K562 (cell line): ENCODE measurements at regions not wholly inside any gene's neighbourhood (a gene's known extent, or its start where the extent isn't known, plus 50 kb on each side); places are given as distances from the start of the nearest gene placed in this dataset.

Experiments used
- ATAC-seq: fragments of 200-7000 bp; cut with Tn5 transposase; 3 replicates; pipeline ENCODE4 v1.9.1; 2020; ENCODE audit warnings: moderate library complexity
- BruUV-seq: library from RNA; stranded (reverse); fragments of 400-500 nt; replicated peaks from 2 replicates; lab custom pipeline; 2021; lab: Mats Ljungman, UMichigan
- CTCF ChIA-PET: fragments of 300-600 bp; formaldehyde crosslinking; extraction: SDS; loops from one replicate; lab custom pipeline; 2021; ENCODE audit warnings: low intra/inter-chr PET ratio; lab: Yijun Ruan, JAX
- POLR2A ChIA-PET: fragments of 300-600, 350-650 bp; sonication (Branson Sonifier 250); formaldehyde crosslinking; extraction: SDS; loops from one replicate; lab custom pipeline; 2021; ENCODE audit warnings: antibody characterized with exemption, inconsistent platforms; lab: Yijun Ruan, JAX
- DNase-seq, 4 experiments: peaks; one replicate each; pipeline versions ENCODE4 v3.0.0 to v3.0.0-alpha.2; 2011 to 2018; ENCODE audit warnings: low spot score in 3 of 4, mixed read lengths in 3 of 4; ENCODE audit errors: extremely low read depth in 1 of 4
- FAIRE-seq: peaks from 2 replicates; lab custom pipeline; 2011; peaks lifted over from hg19 to GRCh38; lab: Jason Lieb, UNC
- H2AFZ ChIP-seq: 2 replicates; pipeline ENCODE4 v1.6.0; 2011; ENCODE audit warnings: low read depth, low read length, control low read depth, inconsistent platforms
- H3K27ac ChIP-seq: fragments of 200-600 bp; 3 replicates; pipeline ENCODE4 v1.8.0; 2011; ENCODE audit warnings: low read depth, mild to moderate bottlenecking, control low read depth, inconsistent platforms, low read length, moderate library complexity, mixed read lengths; ENCODE audit errors: extremely low read depth
- H3K27me3 ChIP-seq, 2 experiments: fragments of 300-600 bp in 1 of 2; 2 replicates in 1 of 2; 3 replicates in 1 of 2; pipeline versions ENCODE4 v1.6.0 to v1.8.0; 2011; ENCODE audit warnings: inconsistent platforms in 2 of 2, low read length in 2 of 2, mild to moderate bottlenecking in 1 of 2, mixed read lengths in 1 of 2, moderate library complexity in 1 of 2; ENCODE audit not compliant: control insufficient read depth in 2 of 2, insufficient read depth in 2 of 2
- H3K36me3 ChIP-seq: fragments of 300-600 bp; 3 replicates; pipeline ENCODE4 v1.8.0; 2011; ENCODE audit warnings: mild to moderate bottlenecking, low read length, inconsistent platforms; ENCODE audit not compliant: control insufficient read depth, insufficient read depth
- H3K4me1 ChIP-seq, 2 experiments: fragments of 200-600 bp in 1 of 2; replicated peaks in 1 of 2; 2 replicates in 1 of 2; 3 replicates in 1 of 2; pipeline versions ENCODE4 v1.5.1 to v1.8.0; 2011; ENCODE audit warnings: inconsistent platforms in 2 of 2, low read length in 2 of 2, mild to moderate bottlenecking in 1 of 2, mixed read lengths in 1 of 2, moderate library complexity in 1 of 2; ENCODE audit not compliant: control insufficient read depth in 2 of 2, insufficient read depth in 2 of 2
- H3K4me2 ChIP-seq: 2 replicates; pipeline ENCODE4 v1.6.1; 2011; ENCODE audit warnings: low read length, control low read depth, inconsistent platforms, mixed read lengths; ENCODE audit not compliant: insufficient read depth
- H3K4me3 ChIP-seq: fragments of 200-600 bp; sonication (generic), shearing (Covaris generic); 2 replicates; pipeline ENCODE4 v1.5.1; 2016; ENCODE audit warnings: control low read depth, inconsistent platforms
- H3K79me2 ChIP-seq: fragments of 200-600 bp; 3 replicates; pipeline ENCODE4 v1.8.0; 2011; ENCODE audit warnings: low read length, inconsistent platforms; ENCODE audit not compliant: control insufficient read depth, insufficient read depth
- H3K9ac ChIP-seq, 2 experiments: 2 replicates each; pipeline versions ENCODE4 v1.6.0 to v1.6.1; 2011; ENCODE audit warnings: low read depth in 2 of 2, low read length in 2 of 2, control low read depth in 1 of 2, inconsistent platforms in 1 of 2, mild to moderate bottlenecking in 1 of 2, mixed read lengths in 1 of 2; ENCODE audit not compliant: insufficient read depth in 1 of 2
- H3K9me1 ChIP-seq: one replicate; pipeline ENCODE4 v1.6.0; 2011; ENCODE audit warnings: inconsistent platforms, mild to moderate bottlenecking, low read length, moderate library complexity; ENCODE audit not compliant: control insufficient read depth, insufficient read depth
- H3K9me3 ChIP-seq: replicated peaks from 2 replicates; pipeline ENCODE4 v1.5.1; 2011; ENCODE audit warnings: low read depth, low read length, inconsistent platforms; ENCODE audit not compliant: control insufficient read depth, insufficient read depth
- H4K20me1 ChIP-seq: replicated peaks from 2 replicates; pipeline ENCODE4 v1.6.1; 2011; ENCODE audit warnings: low read length, inconsistent platforms, mixed read lengths; ENCODE audit not compliant: control insufficient read depth, insufficient read depth
- CBFA2T2 ChIP-seq: fragments of 450-650 bp; conservative IDR thresholded peaks from 2 replicates; pipeline ENCODE4 v1.6.1; 2017; ENCODE audit warnings: mild to moderate bottlenecking
- HDAC8 ChIP-seq: fragments of 450-650 bp; IDR thresholded peaks from 2 replicates; pipeline ENCODE4 v1.6.1; 2016; ENCODE audit warnings: mild to moderate bottlenecking, missing genetic modification characterization, moderate library complexity, missing compliant biosample characterization
- MED1 ChIP-seq: sonication (generic); formaldehyde crosslinking; IDR thresholded peaks from 2 replicates; pipeline ENCODE4 v1.8.1; 2023; ENCODE audit warnings: missing genetic modification reagents, borderline replicate concordance
- NR2F6 ChIP-seq: fragments of 450-650 bp; formaldehyde crosslinking; IDR thresholded peaks from 2 replicates; pipeline ENCODE4 v1.4.0; 2020; ENCODE audit warnings: mild to moderate bottlenecking
- RAD21 ChIP-seq, 2 experiments: fragments of 250-450 bp in 1 of 2; fragments of 450-650 bp in 1 of 2; sonication (Bioruptor Pico) in 1 of 2; formaldehyde crosslinking in 1 of 2; IDR thresholded peaks in 1 of 2; conservative IDR thresholded peaks in 1 of 2; 2 replicates each; pipeline versions ENCODE4 v1.4.0 to v1.8.0; 2020 to 2022; ENCODE audit warnings: mild to moderate bottlenecking in 2 of 2, moderate library complexity in 1 of 2
- RBM25 ChIP-seq: fragments of 200-400 bp; formaldehyde crosslinking; IDR thresholded peaks from 2 replicates; pipeline ENCODE4 v1.6.1; 2018; ENCODE audit warnings: low read length, low read depth, moderate library complexity; ENCODE audit not compliant: severe bottlenecking
- UBTF ChIP-seq, 2 experiments: IDR thresholded peaks; 2 replicates each; pipeline ENCODE4 v1.6.1; 2012; ENCODE audit warnings: improper control_type of control experiment in 2 of 2, low read depth in 2 of 2, low read length in 2 of 2, borderline replicate concordance in 1 of 2
- ZNF507 ChIP-seq: conservative IDR thresholded peaks from 2 replicates; pipeline ENCODE4 v1.6.1; 2017; ENCODE audit warnings: missing genetic modification characterization, missing compliant biosample characterization
- ZNF639 ChIP-seq, 2 experiments: fragments of 200-800 bp in 1 of 2; sonication (Bioruptor generic) in 1 of 2; sonication (generic) in 1 of 2; formaldehyde crosslinking in 1 of 2; IDR thresholded peaks in 1 of 2; conservative IDR thresholded peaks in 1 of 2; 2 replicates each; pipeline versions ENCODE4 v1.5.0 to v1.6.1; 2016 to 2020; ENCODE audit warnings: missing compliant biosample characterization in 1 of 2, missing genetic modification characterization in 1 of 2, missing genetic modification reagents in 1 of 2
- ZNF764 ChIP-seq: fragments of 250-450 bp; sonication (Bioruptor Pico); IDR thresholded peaks from 2 replicates; pipeline ENCODE4 v1.4.0; 2020; ENCODE audit warnings: low read depth, mild to moderate bottlenecking, moderate library complexity
- WGBS: fragments of 100-300 bp; shearing (Covaris generic); methylation state at CpG from one replicate; pipeline ENCODE4 v1.1.6; 2016; ENCODE audit warnings: low coverage, mixed read lengths; ENCODE audit not compliant: insufficient coverage; ENCODE audit errors: missing lambda C conversion rate; 5-methylcytosine and 5-hydroxymethylcytosine counted together
- in situ Hi-C: fragments of 300-500 bp; cut with MboI; formaldehyde crosslinking; loops from 4 replicates; pipeline ENCODE4 v1.15.0; 2018; ENCODE audit warnings: inconsistent platforms, mixed read lengths
- intact Hi-C: fragments of 100-400 bp; cut with micrococcal nuclease; formaldehyde crosslinking; loops from 2 replicates; pipeline ENCODE4 v1.14.2; 2022

- in situ Hi-C loops (no loop called here), intact Hi-C loops (no loop called here)
- H3K79me2 ChIP-seq = no peaks in the 10 kb centered on the region
- H3K27ac ChIP-seq = no peak overlapping the region
- H3K9me3 ChIP-seq = no peaks in the 10 kb centered on the region; the same call in 1 of the 2 replicates
- peaks cover 8% of the 10 kb centered on the region; the same call in 1 of the 2 replicates for H4K20me1 ChIP-seq
- peaks cover 23 to 76% of the 10 kb centered on the region in 2 experiments for H3K27me3 ChIP-seq
- H3K4me3 ChIP-seq = no peak overlapping the region
- no peak overlapping the region for H3K9ac ChIP-seq
- no peaks in the 10 kb centered on the region for H3K9me1 ChIP-seq
- ChIA-PET POLR2A (interaction anchor here (0.6 to 1.1 kb wide), 3 partner anchors 25 to 71 kb away, joined by 3 to 4 read pairs (median 4); no protein-coding TSS in a partner anchor), CTCF (no interaction called here)
- H3K4me1 ChIP-seq = no peaks in the 10 kb centered on the region; a peak in 1 of 5 replicates
- H3K36me3 ChIP-seq = no peaks in the 10 kb centered on the region
- BruUV-seq = no TSS peak
- no peak overlapping the region for H3K4me2 ChIP-seq
- TF ChIP-seq CBFA2T2 (no peak), RBM25 (no peak)
- no peak overlapping the region for H2AFZ ChIP-seq
- no peak; the same call in 2 of the 3 replicates for ATAC-seq
- DNase-seq = no peak
- no peak for FAIRE-seq
- 1% methylated on average over 19 of the region's 19 CpGs for WGBS
Measured at GRCh38 chr7:155953781-155954549, 141.7 kb upstream of the SHH start.

GRCh38 chr7:155953501-155953778 is 141.2 kb upstream of the SHH start:
- DNase-seq = no peak
- intact Hi-C loops (no loop called here), in situ Hi-C loops (no loop called here)
- no peak overlapping the region for H3K27ac ChIP-seq
- CTCF ChIA-PET = no interaction called here
- H3K4me2 ChIP-seq = no peak overlapping the region
- peaks cover 8% of the 10 kb centered on the region; the same call in 1 of the 2 replicates for H4K20me1 ChIP-seq
- 0% methylated on average over 5 of the region's 5 CpGs for WGBS
- H3K9me1 ChIP-seq = no peaks in the 10 kb centered on the region
- no peak overlapping the region for H3K4me3 ChIP-seq
- BruUV-seq = no TSS peak
- no peaks in the 10 kb centered on the region; the same call in 1 of the 2 replicates for H3K9me3 ChIP-seq
- no peak for FAIRE-seq
- no peaks in the 10 kb centered on the region; a peak in 1 of 5 replicates for H3K4me1 ChIP-seq
- H2AFZ ChIP-seq = no peak overlapping the region
- no peak for ATAC-seq
- H3K27me3 ChIP-seq = peaks cover 26 to 81% of the 10 kb centered on the region in 2 experiments
- H3K79me2 ChIP-seq = no peaks in the 10 kb centered on the region
- H3K36me3 ChIP-seq = no peaks in the 10 kb centered on the region
- no peak overlapping the region for H3K9ac ChIP-seq
- POLR2A ChIA-PET = interaction anchor here (0.6 to 1.1 kb wide), 3 partner anchors 25 to 71 kb away, joined by 3 to 4 read pairs (median 4); no protein-coding TSS in a partner anchor
- no peak for TF ChIP-seq NR2F6
- no peak for TF ChIP-seq ZNF639 (CRISPR knock-in tag; conservative IDR thresholded peaks at IDR 0.05 in 1 of 2, IDR thresholded peaks at IDR 0.05 in 1 of 2)
- TF ChIP-seq HDAC8 (tag) = no peak
- no peak for TF ChIP-seq UBTF (IDR thresholded peaks at IDR 0.05; ENCODE audit: borderline replicate concordance in 1 of 2, low read depth in 2 of 2, low read length in 2 of 2)
- TF ChIP-seq MED1 = no peak
- TF ChIP-seq RAD21 (CRISPR knock-in tag; conservative IDR thresholded peaks at IDR 0.05 in 1 of 2, IDR thresholded peaks at IDR 0.05 in 1 of 2) = no peak
- TF ChIP-seq ZNF764 (CRISPR knock-in tag) = no peak
- no peak for TF ChIP-seq ZNF507
